GM12872 (cell line): ENCODE measurements at regions not wholly inside any gene's neighbourhood (a gene's known extent, or its start where the extent isn't known, plus 50 kb on each side); places are given as distances from the start of the nearest gene placed in this dataset.

Experiments used
- TF ChIP-seq, protein P1 (sequence below): IDR thresholded peaks from 3 replicates; pipeline ENCODE4 v1.5.1; 2011; ENCODE audit warnings: low read depth, mild to moderate bottlenecking, low read length, moderate library complexity; ENCODE audit not compliant: insufficient read depth

DNA sequence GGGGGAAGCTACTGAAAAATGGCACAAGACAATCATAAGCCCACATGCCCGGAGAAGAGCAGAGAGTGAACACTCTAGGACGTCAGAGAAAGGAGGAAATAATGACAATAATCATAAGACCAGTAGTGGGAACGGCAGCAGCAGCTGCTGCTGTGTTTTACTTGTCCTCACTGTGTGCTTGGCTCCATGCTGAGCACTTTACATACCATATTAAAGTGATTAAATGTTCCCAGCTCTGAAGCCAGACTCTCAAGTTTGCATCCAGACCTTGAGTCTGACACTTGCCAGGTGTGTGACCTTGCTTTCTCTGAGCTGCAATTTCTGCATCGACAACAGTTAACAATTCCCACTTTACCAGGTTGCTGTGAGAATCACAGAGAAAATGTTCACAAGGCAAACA lies 255.4 kb downstream of the SPANXN1 start:
- TF ChIP-seq, protein P1, sequence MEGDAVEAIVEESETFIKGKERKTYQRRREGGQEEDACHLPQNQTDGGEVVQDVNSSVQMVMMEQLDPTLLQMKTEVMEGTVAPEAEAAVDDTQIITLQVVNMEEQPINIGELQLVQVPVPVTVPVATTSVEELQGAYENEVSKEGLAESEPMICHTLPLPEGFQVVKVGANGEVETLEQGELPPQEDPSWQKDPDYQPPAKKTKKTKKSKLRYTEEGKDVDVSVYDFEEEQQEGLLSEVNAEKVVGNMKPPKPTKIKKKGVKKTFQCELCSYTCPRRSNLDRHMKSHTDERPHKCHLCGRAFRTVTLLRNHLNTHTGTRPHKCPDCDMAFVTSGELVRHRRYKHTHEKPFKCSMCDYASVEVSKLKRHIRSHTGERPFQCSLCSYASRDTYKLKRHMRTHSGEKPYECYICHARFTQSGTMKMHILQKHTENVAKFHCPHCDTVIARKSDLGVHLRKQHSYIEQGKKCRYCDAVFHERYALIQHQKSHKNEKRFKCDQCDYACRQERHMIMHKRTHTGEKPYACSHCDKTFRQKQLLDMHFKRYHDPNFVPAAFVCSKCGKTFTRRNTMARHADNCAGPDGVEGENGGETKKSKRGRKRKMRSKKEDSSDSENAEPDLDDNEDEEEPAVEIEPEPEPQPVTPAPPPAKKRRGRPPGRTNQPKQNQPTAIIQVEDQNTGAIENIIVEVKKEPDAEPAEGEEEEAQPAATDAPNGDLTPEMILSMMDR, result no peak

DNA sequence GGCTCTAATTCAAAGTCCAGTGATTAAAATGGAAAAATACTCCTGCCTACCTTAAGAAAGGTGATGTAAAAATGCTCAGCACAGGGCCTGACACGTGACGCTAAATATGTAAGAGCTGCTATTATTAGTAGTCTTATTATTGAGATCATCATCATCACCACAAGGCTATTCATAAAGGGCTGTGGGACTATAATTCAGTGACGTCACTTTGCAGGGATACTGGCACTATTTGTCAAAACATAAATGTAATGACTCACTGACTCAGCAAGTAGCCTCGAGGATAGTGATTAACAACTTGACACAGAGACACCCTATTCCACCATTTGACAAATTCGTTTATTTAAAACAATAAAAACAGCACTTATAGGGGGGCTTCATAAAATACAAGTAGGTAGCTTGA lies 258.9 kb downstream of the SPANXN1 start:
- TF ChIP-seq, protein P1, result no peak

DNA sequence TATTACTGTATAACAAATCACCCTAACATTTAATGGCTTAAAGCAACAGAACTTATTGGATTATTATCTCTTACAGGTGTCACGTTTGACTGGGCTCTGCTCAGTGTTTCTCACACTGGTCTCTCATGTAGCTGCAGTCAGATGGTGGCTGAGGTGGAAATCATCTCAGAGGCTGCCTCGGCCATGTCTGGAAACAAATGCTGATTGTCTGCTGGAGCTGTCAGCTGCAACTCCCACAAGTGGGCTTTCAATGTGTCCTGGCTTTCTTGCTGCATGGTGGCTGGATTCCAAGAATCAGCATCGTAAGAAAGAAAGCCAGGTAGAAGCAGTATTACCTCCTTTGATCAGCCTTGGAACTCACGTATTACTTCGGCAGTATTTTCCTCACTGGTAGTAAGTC lies 277.6 kb downstream of the SPANXN1 start:
- TF ChIP-seq, protein P1, result no peak

GRCh38 chrX:145532176-145532780 lies 285.0 kb downstream of the SPANXN1 start:
- TF ChIP-seq, protein P1, result no peak

- TF ChIP-seq, protein P1, result no peak
These were observed 284.1 kb upstream of the SLITRK2 start for GRCh38 chrX:145533534-145533933.

GRCh38 chrX:145549496-145549895 lies 268.1 kb upstream of the SLITRK2 start:
- TF ChIP-seq, protein P1, result no peak

- TF ChIP-seq, protein P1, result no peak
These were observed 265.0 kb upstream of the SLITRK2 start for GRCh38 chrX:145552643-145553042.
